IMR-90 (cell line): ENCODE measurements at regions not wholly inside any gene's neighbourhood (a gene's known extent, or its start where the extent isn't known, plus 50 kb on each side); places are given as distances from the start of the nearest gene placed in this dataset.

Source experiments
- ATAC-seq: fragments of 200-7000 bp; cut with Tn5 transposase; 2 replicates; pipeline ENCODE4 v1.9.1; 2020; ENCODE audit warnings: low read depth, mild to moderate bottlenecking, moderate library complexity
- BruUV-seq: library from RNA; stranded (reverse); fragments of 400-500 nt; replicated peaks from 2 replicates; lab custom pipeline; 2021; lab: Mats Ljungman, UMichigan
- CTCF ChIA-PET: fragments of 300-600 bp; formaldehyde crosslinking; extraction: SDS; loops from one replicate; lab custom pipeline; 2021; ENCODE audit warnings: antibody characterized with exemption; lab: Yijun Ruan, JAX
- POLR2A ChIA-PET: fragments of 300-600 bp; sonication (Branson Sonifier 250); formaldehyde crosslinking; loops from one replicate; lab custom pipeline; 2022; ENCODE audit warnings: antibody characterized with exemption; ENCODE audit not compliant: unreplicated experiment; lab: Charles Lee
- DNase-seq: peaks from one replicate; pipeline ENCODE4 v3.0.0; 2013
- H2AFZ ChIP-seq: replicated peaks from 2 replicates; pipeline ENCODE3; 2013; ENCODE audit warnings: low read length, mild to moderate bottlenecking; ENCODE audit not compliant: poor library complexity
- H2AK5ac ChIP-seq: 2 replicates; pipeline ENCODE4 v1.6.1; 2013; ENCODE audit warnings: low read depth, low read length, inconsistent platforms
- H2AK9ac ChIP-seq: replicated peaks from 2 replicates; pipeline ENCODE3; 2013; ENCODE audit warnings: mild to moderate bottlenecking, low read depth, low read length, moderate library complexity; ENCODE audit not compliant: poor library complexity
- H2BK120ac ChIP-seq: 2 replicates; pipeline ENCODE4 v1.6.1; 2013; ENCODE audit warnings: low read depth, low read length, inconsistent platforms
- H2BK15ac ChIP-seq: 3 replicates; pipeline ENCODE4 v1.6.1; 2013; ENCODE audit warnings: low read depth, low read length, inconsistent platforms
- H2BK20ac ChIP-seq: 2 replicates; pipeline ENCODE4 v1.6.1; 2013; ENCODE audit warnings: low read depth, mild to moderate bottlenecking, inconsistent platforms, low read length, moderate library complexity
- H2BK5ac ChIP-seq: 2 replicates; pipeline ENCODE4 v1.6.1; 2013; ENCODE audit warnings: mild to moderate bottlenecking, low read depth, low read length, inconsistent platforms; ENCODE audit not compliant: poor library complexity, severe bottlenecking
- H3K14ac ChIP-seq: replicated peaks from 2 replicates; pipeline ENCODE4 v1.6.1; 2013; ENCODE audit warnings: low read depth, low read length, inconsistent platforms
- H3K18ac ChIP-seq: 2 replicates; pipeline ENCODE4 v1.6.1; 2013; ENCODE audit warnings: low read depth, low read length, control low read depth
- H3K23ac ChIP-seq: 2 replicates; pipeline ENCODE4 v1.6.1; 2013; ENCODE audit warnings: low read depth, low read length, inconsistent platforms
- H3K27ac ChIP-seq: 2 replicates; pipeline ENCODE4 v1.5.1; 2013; ENCODE audit warnings: mild to moderate bottlenecking, control low read depth, low read length; ENCODE audit not compliant: insufficient read depth
- H3K27me3 ChIP-seq: 2 replicates; pipeline ENCODE4 v1.6.1; 2013; ENCODE audit warnings: low read length; ENCODE audit not compliant: control insufficient read depth, insufficient read depth
- H3K36me3 ChIP-seq: 2 replicates; pipeline ENCODE4 v1.6.1; 2013; ENCODE audit warnings: low read length, mixed read lengths; ENCODE audit not compliant: control insufficient read depth, insufficient read depth
- H3K4ac ChIP-seq: 2 replicates; pipeline ENCODE4 v1.6.1; 2013; ENCODE audit warnings: low read depth, low read length, inconsistent platforms
- H3K4me1 ChIP-seq: 2 replicates; pipeline ENCODE4 v1.6.1; 2013; ENCODE audit warnings: low read length, mixed read lengths; ENCODE audit not compliant: control insufficient read depth, insufficient read depth
- H3K4me2 ChIP-seq: 2 replicates; pipeline ENCODE4 v1.6.1; 2013; ENCODE audit warnings: low read depth, mild to moderate bottlenecking, control low read depth, low read length, moderate library complexity
- H3K4me3 ChIP-seq: 2 replicates; pipeline ENCODE4 v1.5.1; 2013; ENCODE audit warnings: low read depth, mild to moderate bottlenecking, control low read depth, low read length, moderate library complexity; ENCODE audit not compliant: insufficient read depth
- H3K56ac ChIP-seq: 2 replicates; pipeline ENCODE4 v1.6.1; 2013; ENCODE audit warnings: low read length, inconsistent platforms; ENCODE audit not compliant: insufficient read depth; ENCODE audit errors: extremely low read depth
- H3K79me1 ChIP-seq, 2 experiments: 2 replicates each; pipeline ENCODE4 v1.6.1; 2013; ENCODE audit warnings: low read length in 2 of 2, inconsistent platforms in 1 of 2, low read depth in 1 of 2
- H3K9ac ChIP-seq: 2 replicates; pipeline ENCODE4 v1.6.1; 2013; ENCODE audit warnings: low read depth, low read length, control low read depth
- H3K9me1 ChIP-seq: 2 replicates; pipeline ENCODE4 v1.6.1; 2013; ENCODE audit warnings: low read length, inconsistent platforms; ENCODE audit not compliant: insufficient read depth
- H3K9me3 ChIP-seq: 2 replicates; pipeline ENCODE4 v1.6.1; 2013; ENCODE audit warnings: low read length; ENCODE audit not compliant: control insufficient read depth, insufficient read depth
- H4K20me1 ChIP-seq: 2 replicates; pipeline ENCODE4 v1.6.1; 2013; ENCODE audit warnings: low read length, inconsistent platforms; ENCODE audit not compliant: insufficient read depth
- H4K5ac ChIP-seq: 2 replicates; pipeline ENCODE4 v1.6.1; 2013; ENCODE audit warnings: mild to moderate bottlenecking, low read depth, low read length, control low read depth
- H4K8ac ChIP-seq, 2 experiments: 2 replicates each; pipeline ENCODE4 v1.6.1; 2013; ENCODE audit warnings: low read depth in 2 of 2, low read length in 2 of 2, control low read depth in 1 of 2, inconsistent platforms in 1 of 2
- H4K91ac ChIP-seq: 2 replicates; pipeline ENCODE4 v1.6.1; 2013; ENCODE audit warnings: low read depth, low read length, inconsistent platforms; ENCODE audit not compliant: insufficient read depth
- MAFK ChIP-seq: IDR thresholded peaks from 2 replicates; pipeline ENCODE4 v1.6.1; 2012; ENCODE audit warnings: low read depth, low read length, improper control_type of control experiment
- MAZ ChIP-seq: IDR thresholded peaks from 2 replicates; pipeline ENCODE4 v1.6.1; 2012; ENCODE audit warnings: low read depth, mild to moderate bottlenecking, low read length, improper control_type of control experiment, moderate library complexity, borderline replicate concordance
- WGBS, 2 experiments: methylation state at CpG; one replicate each; pipeline versions ENCODE4 v1.1.5 to v1.1.7; 2013; ENCODE audit warnings: missing lambda C conversion rate in 2 of 2; ENCODE audit not compliant: insufficient read length in 1 of 2; ENCODE audit errors: extremely low coverage in 2 of 2; 5-methylcytosine and 5-hydroxymethylcytosine counted together
- dilution Hi-C: fragments of 300-500 bp; cut with HindIII; formaldehyde crosslinking; loops from one replicate; pipeline ENCODE4 v1.14.3; 2018; ENCODE audit warnings: low sequenced_read_pairs; ENCODE audit not compliant: unreplicated experiment
- in situ Hi-C: fragments of 300-500 bp; cut with MboI; formaldehyde crosslinking; loops from 3 replicates; pipeline ENCODE4 v1.14.3; 2019; ENCODE audit warnings: low sequenced_read_pairs, inconsistent platforms, mixed read lengths
- intact Hi-C: fragments of 100-400 bp; cut with micrococcal nuclease; formaldehyde crosslinking; loops from 2 replicates; pipeline ENCODE4 v1.10.0; 2022

DNA sequence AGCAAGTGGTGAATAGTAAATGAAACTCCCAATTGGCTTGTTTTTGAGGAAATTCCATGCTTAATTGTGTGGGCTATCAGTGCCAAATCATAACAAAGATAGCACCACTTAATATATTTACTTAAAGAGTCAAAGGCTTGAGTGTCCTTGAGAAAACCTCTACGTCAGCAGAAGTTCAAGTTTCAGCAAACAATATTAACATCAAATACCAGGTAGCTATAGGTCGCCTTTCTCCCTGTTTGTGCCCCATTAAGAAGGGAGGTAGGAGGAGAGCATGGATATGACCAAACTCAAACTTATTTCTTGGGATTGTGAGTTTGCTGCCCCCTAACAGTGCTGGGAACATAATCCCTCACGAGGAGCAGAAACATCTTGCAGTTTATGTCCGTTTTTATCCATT is 105.6 kb upstream of the SYN3 start:
- no peak overlapping the region for H3K18ac ChIP-seq
- H3K4me1 ChIP-seq = no peaks in the 10 kb centered on the region
- no peak overlapping the region for H3K23ac ChIP-seq
- no peak overlapping the region for H3K14ac ChIP-seq
- H3K27me3 ChIP-seq = no peaks in the 10 kb centered on the region
- H2AFZ ChIP-seq = no peak overlapping the region
- no peak overlapping the region for H3K4me2 ChIP-seq
- H2AK5ac ChIP-seq = no peak overlapping the region
- ATAC-seq (no peak), DNase-seq (no peak)
- POLR2A ChIA-PET = no interaction called here
- no peak overlapping the region for H4K8ac ChIP-seq
- in situ Hi-C loops = no loop called here
- CTCF ChIA-PET = no interaction called here
- no peak overlapping the region for H2BK120ac ChIP-seq
- intact Hi-C loops = no loop called here
- no peak overlapping the region for H3K56ac ChIP-seq
- H4K91ac ChIP-seq = no peak overlapping the region
- H3K4ac ChIP-seq = no peak overlapping the region
- no peak overlapping the region for H2AK9ac ChIP-seq
- TF ChIP-seq MAZ (no peak), MAFK (peak; percentile 60)
- no peak overlapping the region for H3K4me3 ChIP-seq
- H3K36me3 ChIP-seq = no peaks in the 10 kb centered on the region
- WGBS, 2 experiments = 0% methylated on average over 1 of the region's 4 CpGs; no CpG with 5 or more reads in 1 of the 2 experiments
- no peak overlapping the region for H3K9ac ChIP-seq
- no peaks in the 10 kb centered on the region for H3K9me1 ChIP-seq
- H4K20me1 ChIP-seq = no peaks in the 10 kb centered on the region
- H3K79me1 ChIP-seq = no peaks in the 10 kb centered on the region
- peaks cover 4% of the 10 kb centered on the region for H3K9me3 ChIP-seq
- dilution Hi-C loops = no loop called here
- no peak overlapping the region for H2BK5ac ChIP-seq
- BruUV-seq = no TSS peak
- H2BK20ac ChIP-seq = no peak overlapping the region
- H3K27ac ChIP-seq = no peak overlapping the region
- H2BK15ac ChIP-seq = no peak overlapping the region
- H4K5ac ChIP-seq = no peak overlapping the region
